Jurkat, Clone E6-1 (cell line): ENCODE measurements at regions not wholly inside any gene's neighbourhood (a gene's known extent, or its start where the extent isn't known, plus 50 kb on each side); places are given as distances from the start of the nearest gene placed in this dataset.

Experiments
- DNase-seq: peaks from one replicate; pipeline ENCODE4 v3.0.0-alpha.2; 2011; ENCODE audit warnings: low read depth, low spot score
- H3K4me3 ChIP-seq: 2 replicates; pipeline ENCODE4 v1.5.1; 2011; ENCODE audit warnings: mild to moderate bottlenecking, low read length, control low read depth, moderate library complexity

DNA sequence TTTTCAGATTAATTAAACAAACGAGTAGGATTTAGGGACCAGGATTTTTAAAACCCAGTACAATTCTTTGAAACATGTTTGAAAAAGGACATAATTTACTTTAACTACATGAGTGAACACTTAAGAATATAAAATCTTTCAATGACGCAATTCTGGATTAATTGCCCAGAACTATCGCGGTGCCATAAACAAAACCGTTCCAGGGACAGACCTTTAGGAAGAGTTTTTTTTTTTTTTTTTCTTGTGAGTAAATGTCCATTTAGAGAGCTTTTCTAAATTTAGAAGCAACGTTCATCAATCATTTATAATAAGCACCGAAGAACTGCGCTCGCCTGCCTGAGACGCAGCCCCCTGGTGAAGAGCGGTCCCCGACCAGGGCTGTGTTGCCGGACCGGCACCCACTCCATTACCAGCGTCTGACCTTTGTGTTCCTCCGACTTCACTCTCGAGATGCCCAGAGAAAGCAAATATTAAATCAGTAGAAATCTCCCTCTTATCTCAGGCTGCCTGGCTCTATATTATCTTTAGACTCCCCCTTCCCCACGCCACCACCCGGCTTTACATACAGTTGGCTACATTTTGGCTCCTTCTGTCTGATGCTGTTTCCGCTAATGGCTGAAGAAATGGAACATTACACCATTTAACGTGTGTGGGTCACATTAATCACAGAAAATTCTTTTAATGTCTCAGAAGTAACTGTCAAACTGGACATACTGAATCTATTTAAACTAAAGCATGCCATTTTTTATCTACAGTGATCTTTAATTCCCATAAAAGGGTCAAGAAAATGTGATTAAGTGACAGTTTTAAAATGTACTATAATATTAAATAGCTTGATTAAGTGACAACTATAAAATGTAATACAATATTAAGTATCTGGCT, 364.0 kb upstream of the MEIS1 start:
- no peak overlapping the region for H3K4me3 ChIP-seq
- no peak for DNase-seq

DNA sequence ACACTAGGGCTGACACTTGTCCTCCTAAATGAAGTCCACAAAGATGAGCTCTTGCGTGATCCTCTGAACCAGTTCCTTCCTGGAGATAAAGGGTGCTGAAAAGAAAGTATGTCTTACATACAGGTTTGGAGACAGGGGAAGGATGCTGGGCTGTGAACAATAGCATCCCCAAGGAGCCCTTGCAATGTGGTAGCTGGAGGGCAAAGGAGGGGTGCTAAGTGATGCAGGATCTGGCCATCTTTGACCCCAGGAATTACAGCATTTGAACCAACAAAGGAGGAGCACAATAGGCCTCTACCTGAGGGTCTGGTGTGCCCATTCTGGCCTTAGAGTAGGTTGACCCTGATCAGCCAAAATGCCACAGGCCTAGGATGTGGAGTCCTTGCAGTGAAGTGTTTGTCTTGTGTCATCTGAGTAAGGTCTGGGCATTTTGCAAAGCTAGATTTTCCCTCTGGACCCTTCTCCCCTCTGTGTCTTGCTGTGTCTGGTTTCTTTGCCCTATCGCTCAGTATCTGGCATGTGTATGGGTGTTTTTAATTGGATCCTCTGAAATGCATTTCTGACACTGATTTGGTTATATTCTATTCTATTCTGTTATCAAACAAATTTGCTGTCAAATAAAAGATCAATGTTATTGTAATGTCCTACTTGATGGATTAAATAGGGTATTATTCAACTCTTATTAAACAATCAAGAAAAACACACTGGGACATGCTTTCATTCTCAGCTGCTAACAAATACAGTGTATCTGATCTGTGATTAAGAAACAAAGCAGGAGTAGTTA, 364.8 kb upstream of the MEIS1 start:
- no peak for DNase-seq
- H3K4me3 ChIP-seq, result no peak overlapping the region

DNA sequence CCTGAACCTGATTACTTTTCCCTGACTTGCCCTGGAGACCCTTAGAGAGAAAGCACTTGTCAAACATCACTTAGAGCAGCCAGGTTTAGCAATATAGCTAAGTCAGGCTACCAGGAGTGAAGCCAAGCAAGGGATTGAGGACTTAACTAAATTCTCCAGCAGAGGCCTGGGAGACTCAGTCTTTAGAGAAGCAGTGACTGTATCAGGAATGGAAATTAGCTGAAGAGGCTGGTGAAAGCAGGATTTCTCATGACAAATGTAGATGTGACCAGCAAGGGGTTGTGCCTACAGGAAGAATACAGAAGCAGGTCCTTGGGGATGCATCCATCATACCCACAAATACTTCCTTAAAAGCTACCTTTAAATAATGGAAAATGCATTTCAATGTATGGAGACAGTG, 368.9 kb upstream of the MEIS1 start:
- no peak overlapping the region for H3K4me3 ChIP-seq
- DNase-seq, result no peak

DNA sequence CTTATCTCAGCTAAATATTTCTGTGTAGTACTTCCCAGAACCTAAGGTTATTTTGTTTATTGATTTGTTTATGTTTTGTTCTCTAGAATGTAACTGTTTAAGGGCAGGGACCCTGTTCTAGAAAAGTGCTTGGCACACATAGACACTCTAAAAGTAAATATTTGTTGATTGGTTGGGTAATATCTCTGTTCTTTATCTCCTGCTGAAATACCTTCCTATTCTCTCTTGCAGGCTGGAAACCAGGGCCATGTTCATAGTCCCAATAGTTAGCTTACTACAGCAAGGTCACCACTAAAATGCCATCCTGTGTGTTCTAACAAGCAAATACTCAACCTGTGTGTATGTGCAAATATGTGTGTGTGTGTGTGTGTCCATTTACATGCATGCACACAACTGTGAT, 375.6 kb upstream of the MEIS1 start:
- H3K4me3 ChIP-seq, result no peak overlapping the region
- no peak for DNase-seq

DNA sequence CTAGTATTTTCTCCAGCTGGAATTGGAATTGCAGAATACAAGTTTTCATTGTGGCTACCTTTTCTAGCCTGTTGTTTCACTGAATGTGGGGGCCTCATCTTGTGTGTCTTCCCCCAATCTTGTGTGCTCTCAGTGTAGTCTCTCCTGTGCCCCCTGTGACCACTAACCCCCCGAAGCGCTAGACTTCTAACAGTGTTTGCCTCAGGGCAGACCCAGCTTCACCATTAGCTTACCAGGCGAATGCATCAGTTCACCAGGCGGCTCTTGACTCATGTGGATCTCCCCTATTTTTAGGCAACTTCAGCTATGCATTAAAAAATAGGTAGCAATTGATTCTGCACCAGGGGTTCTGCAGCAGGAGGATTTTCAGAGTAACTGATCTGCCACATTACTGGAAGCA, 376.2 kb upstream of the MEIS1 start:
- no peak for DNase-seq
- no peak overlapping the region for H3K4me3 ChIP-seq

DNA sequence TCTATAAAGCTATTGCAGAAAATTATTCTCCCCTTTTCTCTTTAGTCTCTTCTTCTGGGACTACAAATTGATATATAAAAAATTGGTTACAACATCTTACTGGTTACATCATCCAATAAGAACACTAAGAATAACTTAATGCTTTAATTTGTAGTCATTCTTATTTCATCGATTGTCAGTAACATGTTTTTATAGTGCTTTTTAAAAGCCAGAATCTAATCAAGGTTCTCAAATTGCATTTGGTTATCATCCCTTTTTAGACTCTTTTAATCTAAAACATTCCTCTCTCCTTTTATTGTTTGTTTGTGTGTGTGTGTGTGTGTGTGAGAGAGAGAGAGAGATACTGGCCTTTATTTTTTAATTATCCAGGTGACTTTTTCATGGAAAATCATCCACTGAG, 377.1 kb upstream of the MEIS1 start:
- no peak overlapping the region for H3K4me3 ChIP-seq
- DNase-seq, result no peak

DNA sequence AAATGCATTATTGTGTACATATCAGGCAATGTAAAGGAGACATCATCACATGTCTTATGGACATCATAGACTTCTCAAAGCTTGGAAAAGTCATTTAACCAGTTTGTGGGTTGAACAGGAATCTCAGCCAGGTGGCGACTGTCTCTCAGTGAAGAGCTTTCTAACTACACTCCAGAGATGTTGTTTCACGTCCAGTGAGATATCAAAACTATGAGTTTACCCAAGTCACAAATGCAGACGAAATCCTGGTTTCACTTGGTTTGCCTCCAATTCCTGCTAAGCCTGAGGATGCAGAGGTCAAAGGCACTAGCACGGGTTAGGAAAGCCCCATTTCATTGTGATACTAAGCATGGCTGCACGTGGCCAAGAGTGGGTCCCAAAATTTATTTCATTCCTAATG, 384.5 kb upstream of the MEIS1 start:
- no peak overlapping the region for H3K4me3 ChIP-seq
- no peak for DNase-seq

DNA sequence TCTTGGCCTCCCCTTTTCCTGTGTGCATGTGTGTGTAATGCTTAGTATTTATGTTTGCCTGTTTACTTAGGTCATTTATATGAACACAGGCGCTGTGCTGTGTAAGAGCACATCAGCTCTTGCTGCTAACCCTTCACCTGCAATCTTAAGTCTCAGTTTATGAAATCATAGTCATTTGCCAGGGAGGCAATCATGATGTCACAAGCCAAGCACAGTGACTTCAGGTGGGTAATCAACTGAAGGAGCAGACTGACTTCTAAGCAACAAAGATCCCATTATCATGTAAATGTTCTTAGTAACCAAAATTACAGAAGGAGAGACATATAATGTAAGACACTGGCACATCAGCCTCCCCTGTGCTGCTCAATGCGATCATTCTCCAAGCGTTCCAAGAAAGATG, 386.3 kb upstream of the MEIS1 start:
- no peak overlapping the region for H3K4me3 ChIP-seq
- DNase-seq, result no peak

DNA sequence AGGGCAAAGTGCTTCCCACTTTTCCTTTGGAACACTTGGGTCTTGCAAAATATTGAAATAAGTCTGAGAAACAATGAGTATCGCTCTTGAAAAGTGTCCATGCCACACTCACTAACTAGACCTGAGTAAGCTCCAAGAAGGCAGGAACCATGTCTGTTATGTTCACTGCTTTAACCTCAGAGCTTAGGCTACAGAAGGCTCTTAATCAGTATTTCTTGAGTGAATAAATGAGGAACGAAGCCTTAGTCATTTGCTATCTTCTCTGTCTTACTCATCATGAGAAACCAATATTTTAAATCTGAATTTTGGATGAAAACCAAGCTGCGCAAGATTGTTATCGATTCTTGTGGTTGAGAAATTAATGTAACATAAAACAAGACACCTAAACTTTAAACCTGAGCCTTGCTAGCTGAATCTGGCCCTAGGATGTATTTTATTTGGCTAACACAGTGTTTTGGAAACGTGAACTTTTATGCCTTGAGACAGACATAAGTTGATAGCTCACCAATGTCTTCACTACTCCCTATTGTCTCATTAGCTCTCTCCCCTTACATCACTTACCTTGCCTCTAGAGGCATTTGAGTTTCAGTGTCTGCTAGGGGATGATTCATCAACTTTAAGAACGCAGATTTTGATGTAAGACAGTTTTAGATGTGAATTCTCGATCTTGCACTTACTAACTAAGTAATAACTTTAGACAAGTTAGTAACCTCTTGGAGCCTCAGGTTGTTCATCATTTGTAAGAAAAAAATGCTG, 392.8 kb upstream of the MEIS1 start:
- no peak overlapping the region for H3K4me3 ChIP-seq
- no peak for DNase-seq

DNA sequence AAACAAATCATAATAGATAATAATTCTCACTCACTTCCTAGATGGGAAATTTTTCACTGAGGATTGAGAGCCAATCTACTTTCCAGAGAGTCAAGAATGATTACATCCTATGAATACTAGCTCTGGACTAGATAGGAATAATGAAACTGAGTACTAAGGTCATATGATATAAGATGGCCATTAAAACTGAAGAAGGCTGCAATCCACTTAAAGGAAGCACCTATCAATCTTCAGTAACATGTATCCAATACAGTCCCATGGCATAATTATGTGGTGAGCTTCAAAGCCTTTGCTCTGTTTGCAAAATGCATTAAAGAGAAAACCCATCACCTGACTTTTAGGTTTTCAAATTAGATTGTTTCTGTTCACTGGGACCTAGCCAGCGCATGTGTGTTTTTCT, 398.0 kb upstream of the MEIS1 start:
- no peak for DNase-seq
- H3K4me3 ChIP-seq, result no peak overlapping the region

DNA sequence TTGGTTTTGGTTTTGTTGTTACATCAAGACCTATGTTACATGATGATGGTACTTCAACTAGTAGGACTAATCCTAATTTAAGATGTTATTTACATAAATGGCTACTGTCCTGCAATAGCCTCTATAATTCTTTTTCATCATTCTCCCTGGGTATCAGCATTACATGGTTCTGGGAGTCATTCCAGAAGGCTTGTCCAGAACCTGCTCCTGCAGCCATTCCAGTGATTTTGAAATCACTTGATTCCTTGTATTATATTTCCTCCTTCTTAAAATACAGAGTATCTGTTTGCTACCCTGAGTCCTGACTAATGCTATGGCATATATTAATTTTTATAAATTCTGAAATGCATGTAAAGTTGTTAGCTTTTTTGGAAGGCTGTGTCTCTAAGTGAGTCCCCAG, 400.5 kb upstream of the MEIS1 start:
- H3K4me3 ChIP-seq, result no peak overlapping the region
- DNase-seq, result no peak

DNA sequence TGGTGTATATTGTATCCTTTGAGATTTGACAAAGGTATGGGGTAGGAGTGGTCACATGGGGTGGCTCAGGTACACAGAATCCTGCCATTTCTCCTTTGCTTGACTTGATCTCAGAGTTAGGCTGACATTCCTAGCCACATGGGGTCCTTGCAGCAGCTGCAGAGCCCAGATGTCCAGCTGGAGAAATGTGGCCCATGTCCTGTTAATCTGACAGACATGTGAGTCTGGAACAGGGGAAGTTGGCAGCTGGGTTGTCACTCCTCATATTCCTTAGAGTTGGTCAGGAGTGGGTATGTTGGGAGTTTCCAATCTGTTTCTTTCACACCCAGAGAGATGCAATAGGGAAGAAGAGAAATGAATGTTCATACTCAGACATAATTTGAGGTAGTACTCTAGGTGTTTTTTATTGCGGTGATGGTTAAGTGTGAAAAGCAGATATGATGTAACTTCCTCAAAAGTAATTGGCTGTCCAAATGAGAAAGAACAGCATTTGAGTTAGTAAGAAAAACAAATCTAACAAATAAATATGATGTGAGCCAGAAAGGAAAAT, 402.6 kb upstream of the MEIS1 start:
- DNase-seq, result no peak

DNA sequence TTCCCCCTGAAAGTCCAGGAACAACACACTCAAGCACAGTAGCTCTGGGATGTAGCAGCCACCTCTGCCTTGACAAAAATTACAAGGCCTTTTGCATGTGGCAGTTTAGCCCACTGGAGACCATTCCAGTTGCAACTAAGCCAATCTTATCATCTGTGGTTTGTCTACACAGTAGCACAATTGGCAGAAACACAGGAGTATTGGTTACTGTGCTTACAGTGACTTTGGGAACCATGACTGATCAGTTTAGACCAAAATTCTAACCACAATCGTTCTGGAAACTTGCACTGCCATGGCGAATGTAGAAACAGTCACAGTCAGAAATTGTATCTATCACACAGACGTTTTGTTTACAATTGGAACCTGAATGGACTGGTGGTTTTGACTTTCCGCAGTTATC, 403.7 kb upstream of the MEIS1 start:
- DNase-seq, result no peak
- no peak overlapping the region for H3K4me3 ChIP-seq

More for the DNA sequence above, 402.6 kb upstream of the MEIS1 start:
- no peak overlapping the region for H3K4me3 ChIP-seq

DNA sequence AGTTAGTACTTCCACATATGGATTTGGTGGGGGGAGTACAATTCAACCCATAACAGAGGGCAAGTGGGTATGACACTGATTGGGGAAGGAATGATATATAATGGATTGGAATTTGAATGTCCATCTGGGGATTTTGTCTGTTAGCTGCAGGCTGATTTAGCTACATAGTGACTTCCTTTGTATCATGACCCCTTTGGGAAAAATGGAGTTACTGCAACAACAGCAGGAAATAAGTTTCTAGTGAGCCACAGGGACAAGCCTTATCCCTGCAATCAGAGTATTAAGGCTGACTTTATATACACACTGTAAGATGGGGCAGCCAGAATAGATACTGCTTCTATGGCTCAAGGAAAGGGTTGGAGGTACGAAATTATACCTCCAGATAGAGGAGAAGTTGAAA, 404.4 kb upstream of the MEIS1 start:
- no peak overlapping the region for H3K4me3 ChIP-seq
- no peak for DNase-seq

DNA sequence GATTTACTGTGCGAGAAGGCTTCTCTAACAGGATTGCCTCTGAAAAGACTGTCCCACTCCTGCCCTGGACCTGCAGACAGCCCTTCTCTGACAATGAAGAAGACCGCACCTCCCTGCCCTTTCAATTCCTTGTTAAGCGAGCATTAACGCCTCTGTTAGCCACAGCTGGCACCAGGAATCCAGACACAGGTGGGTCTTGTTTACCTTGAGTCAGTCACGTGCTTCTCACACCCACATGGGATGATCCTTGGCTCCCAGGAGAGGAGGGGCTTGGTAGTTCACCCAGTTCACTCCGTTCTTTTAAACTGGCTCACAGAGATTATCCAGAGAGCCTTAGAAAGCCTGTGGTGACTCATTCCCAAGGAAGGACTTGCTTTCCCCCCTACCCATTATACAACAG, 410.5 kb upstream of the MEIS1 start:
- no peak overlapping the region for H3K4me3 ChIP-seq
- DNase-seq, result no peak

DNA sequence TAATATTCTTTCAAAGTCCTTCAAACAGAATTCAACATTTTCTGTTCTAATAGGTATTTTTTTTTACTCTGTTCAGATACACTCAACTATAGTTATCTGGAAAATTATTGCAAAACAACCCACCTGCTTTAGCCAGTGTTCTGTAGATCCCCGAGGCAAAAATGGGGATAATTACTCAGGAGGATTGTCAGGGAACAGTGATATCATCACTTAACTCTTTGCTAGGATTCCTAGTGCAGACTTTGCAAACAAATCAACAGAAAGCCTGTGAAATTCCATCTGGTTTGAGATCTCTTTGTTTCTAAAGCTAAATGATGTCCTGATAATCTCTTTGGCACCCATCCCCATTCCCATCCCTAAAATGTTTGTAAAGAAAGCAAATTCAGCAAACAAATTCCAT, 413.6 kb upstream of the MEIS1 start:
- no peak for DNase-seq
- no peak overlapping the region for H3K4me3 ChIP-seq

DNA sequence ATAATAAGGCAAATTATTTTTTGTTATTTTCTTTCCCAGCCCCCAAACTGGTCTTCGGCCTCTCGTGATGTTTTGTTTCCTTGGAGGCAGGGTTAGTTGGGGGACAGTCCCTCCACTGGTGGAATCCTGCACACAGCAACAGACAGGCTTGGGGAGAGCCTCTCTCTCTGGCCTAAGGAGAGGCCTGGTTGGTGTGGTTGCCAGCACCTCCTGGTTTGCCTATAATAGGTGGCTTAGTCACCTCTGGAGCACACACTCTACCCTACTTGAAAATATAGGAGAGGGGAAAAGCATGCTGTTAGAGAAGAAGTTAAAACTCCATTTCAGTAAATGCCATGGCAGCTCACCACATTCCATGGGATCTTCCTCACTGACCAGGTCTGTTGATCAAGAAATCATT, 417.2 kb upstream of the MEIS1 start:
- no peak overlapping the region for H3K4me3 ChIP-seq
- DNase-seq, result no peak

DNA sequence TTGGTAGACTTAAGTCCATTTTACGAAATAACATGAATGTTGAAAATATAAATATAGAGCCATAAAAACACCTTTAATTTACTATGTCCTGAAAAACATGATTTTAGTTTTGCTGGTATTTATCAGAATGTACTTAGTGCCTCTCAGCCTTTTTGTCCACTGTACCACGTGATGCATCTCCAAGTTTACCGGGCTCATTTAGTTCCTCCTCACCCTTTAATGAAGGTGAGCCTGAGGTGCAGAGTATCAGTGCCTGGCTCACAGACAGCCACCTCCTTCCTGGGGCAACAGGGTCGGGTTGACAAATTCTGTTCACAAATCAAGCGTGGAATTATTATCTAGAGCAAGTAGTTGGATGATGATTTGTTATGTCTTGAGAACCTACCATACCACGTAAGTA, 420.5 kb upstream of the MEIS1 start:
- no peak for DNase-seq
- H3K4me3 ChIP-seq, result no peak overlapping the region

DNA sequence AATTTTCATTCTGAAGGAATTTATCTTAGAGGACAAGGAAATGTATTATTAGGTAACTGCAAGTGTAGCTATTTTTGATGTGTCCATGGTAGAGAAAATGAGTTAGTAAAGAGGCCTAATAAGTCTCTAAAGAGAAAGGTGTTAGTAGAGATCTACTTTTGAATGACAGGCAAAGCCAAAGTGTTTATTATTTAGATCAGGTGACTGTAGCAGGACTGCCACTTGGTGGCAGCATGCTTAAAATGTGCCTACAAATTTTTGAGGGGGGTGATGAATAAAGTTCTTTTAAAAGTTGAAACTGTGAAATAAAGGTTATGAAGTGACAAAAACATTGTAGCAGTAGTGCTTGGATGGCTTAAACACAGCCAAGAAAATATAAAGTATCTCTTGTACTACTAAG, 421.5 kb upstream of the MEIS1 start:
- no peak for DNase-seq
- no peak overlapping the region for H3K4me3 ChIP-seq

DNA sequence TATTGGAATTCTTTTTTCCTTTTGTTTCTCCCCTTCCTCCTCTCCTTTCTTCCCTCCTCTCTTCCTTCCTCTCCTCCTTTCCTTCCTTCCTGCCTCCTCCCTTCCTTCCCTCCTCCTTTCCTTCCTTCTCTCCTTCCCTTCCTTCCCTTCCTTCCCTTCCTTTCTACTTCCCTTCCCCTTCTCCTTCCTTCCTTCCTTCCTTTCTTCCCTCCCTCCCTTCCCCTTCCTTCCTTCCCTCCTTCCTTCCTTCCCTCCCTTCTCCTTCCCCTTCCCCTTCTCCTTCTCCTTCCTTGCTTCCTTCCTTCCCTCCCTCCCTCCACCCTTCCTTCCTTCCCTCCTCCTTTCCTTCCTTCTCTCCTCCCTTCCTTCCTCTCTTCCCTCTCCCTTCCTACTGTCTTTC, 431.0 kb upstream of the MEIS1 start:
- H3K4me3 ChIP-seq, result no peak overlapping the region
- DNase-seq, result no peak
